ENCODE measurements at regions not wholly inside any gene's neighbourhood (a gene's known extent, or its start where the extent isn't known, plus 50 kb on each side); places are given as distances from the start of the nearest gene placed in this dataset.

DNA sequence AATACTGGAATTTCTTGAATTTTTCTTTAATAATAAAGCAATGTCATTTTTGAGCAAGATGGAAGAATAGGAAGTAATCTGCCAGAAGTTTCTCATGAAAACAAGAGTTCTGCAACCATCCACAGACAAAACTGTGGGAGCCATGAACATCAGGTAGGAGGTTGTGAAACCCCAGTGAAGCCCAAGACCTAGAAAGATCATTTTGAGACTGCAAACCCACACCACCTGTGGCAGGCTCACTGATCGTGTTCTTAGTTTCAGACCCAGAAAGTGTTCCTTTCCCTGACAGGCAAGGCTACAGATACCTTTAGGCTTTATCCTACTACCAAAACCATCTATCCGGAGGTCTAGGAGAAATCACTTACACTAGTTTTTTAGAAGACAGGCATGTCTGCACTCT lies 2189.8 kb upstream of the PCDH20 start:
- TF ChIP-seq GATA2 (IDR thresholded peaks at IDR 0.05; ENCODE audit: low read depth, low read length) (no peak), GATA3 (IDR thresholded peaks at IDR 0.05; ENCODE audit: low read depth, low read length) (no peak)

DNA sequence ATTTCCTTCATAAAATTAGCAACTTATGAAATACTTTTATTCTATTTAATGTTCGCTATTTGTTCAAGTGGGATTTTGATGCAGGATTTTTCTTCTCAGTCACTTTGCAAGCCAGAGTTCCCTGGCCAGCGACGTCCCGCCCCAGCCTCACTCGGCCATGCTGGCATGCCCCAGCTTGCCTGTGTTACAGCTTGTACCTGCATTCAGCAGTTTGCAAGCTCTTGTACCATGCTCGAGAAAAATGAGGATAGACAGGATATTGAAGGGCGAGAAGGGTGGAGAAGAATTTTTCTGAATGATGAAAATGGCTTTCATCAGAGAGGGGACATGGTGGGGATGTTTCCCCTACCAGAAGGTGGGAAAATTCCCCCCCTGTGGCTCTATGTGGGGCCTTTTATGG lies 2180.2 kb upstream of the PCDH20 start:
- TF ChIP-seq GATA3 (IDR thresholded peaks at IDR 0.05; ENCODE audit: low read depth, low read length) (no peak), GATA2 (IDR thresholded peaks at IDR 0.05; ENCODE audit: low read depth, low read length) (no peak)

DNA sequence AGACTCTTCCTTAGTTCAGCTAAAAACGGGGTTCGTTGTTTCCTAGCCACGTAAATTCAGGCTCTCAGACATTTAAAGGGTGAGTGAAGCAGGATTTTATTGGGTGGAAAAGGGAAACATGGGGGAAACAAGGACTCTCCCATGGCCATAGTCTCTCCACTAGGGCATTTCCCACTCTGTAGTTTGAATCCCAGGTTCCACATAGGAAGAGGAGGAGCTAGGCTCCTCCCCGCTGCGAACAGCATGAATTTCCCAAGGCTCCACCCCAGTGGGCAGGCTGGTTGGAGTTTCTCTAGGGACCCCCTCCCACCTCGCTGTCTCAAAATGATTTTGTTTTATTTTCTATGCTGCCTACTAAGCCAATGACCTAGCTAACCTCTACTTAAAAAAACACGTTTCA lies 2170.8 kb upstream of the PCDH20 start:
- TF ChIP-seq GATA2 (IDR thresholded peaks at IDR 0.05; ENCODE audit: low read depth, low read length) (no peak), GATA3 (IDR thresholded peaks at IDR 0.05; ENCODE audit: low read depth, low read length) (no peak)

DNA sequence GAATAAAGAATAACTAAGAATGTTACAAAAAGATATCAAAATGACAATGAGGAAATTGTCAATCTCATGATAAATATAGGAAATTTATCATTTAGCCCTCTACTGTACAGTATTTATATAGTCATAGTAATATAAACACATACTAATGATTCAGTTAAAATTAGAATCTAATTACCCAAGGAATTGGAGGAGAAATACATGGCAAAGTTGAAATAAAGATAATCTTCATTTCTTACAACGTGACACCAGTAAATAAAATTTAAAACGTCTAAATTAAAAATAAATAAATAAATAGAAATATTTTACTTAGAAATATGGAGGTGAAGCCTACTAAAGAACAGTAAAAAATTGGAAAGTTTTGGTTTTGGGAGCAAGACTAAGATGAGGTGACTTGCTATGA lies 2163.1 kb upstream of the PCDH20 start:
- TF ChIP-seq GATA2 (IDR thresholded peaks at IDR 0.05; ENCODE audit: low read depth, low read length) (no peak), GATA3 (IDR thresholded peaks at IDR 0.05; ENCODE audit: low read depth, low read length) (no peak)

DNA sequence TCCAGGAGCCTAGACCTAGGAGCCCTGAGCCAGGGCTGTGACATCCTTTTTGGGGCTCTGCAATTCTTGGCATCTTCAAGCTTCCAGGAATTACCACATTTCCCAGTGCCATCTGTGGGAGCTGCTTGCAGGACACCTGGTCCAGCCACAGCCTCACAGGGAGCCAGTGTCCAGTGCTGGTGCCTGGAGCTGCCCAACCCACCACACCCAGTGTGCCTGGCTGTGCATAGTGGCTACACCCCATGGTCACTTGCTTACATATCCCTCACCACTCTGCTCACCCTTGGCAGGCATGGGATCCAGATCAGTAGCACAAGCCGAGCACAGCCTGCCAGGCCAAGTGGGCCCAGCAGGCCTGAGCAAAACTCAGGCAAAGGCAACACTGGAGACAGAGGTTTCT lies 2151.4 kb upstream of the PCDH20 start:
- TF ChIP-seq GATA2 (IDR thresholded peaks at IDR 0.05; ENCODE audit: low read depth, low read length) (no peak), GATA3 (IDR thresholded peaks at IDR 0.05; ENCODE audit: low read depth, low read length) (no peak)

DNA sequence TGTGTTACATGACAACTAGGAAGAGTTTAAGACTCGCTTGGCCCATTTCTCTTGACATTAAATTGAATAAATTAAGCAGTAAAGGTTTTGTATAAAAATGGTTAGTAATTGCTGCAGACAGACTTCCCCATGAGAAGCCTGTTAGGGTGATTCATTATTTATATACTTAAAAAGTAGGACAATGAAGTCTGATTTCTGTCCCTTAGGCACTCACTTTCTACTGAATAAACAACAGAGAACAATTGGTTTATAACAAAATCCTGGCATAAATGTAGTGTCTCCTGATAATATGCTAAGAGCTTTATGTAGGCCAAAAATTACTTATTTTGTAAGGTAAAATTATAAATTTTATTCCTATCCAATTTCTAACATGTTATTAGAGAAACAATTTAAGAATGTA lies 2138.5 kb upstream of the PCDH20 start:
- no peak for TF ChIP-seq GATA2 (IDR thresholded peaks at IDR 0.05; ENCODE audit: low read depth, low read length)
- TF ChIP-seq GATA3 (IDR thresholded peaks at IDR 0.05; ENCODE audit: low read depth, low read length), result no peak

DNA sequence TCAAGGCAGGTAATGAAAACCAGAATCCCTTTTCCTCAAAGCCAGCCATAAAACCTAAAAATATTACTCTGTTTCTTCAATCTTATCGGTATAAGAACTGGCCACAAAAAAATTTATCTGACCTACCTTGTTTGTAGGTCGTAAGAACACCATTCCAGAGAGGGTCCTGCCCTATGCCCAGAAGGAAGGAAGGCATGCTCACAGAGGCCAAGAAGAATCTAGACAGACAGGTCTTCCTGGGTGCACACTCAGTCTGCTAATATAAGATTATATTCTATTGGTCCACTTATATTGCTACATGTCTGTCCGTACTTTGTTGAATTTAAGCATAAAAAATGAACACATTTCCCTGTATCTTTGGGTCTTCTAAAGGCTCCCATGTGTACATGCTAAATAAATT lies 2136.1 kb upstream of the PCDH20 start:
- TF ChIP-seq GATA3 (IDR thresholded peaks at IDR 0.05; ENCODE audit: low read depth, low read length) (no peak), GATA2 (IDR thresholded peaks at IDR 0.05; ENCODE audit: low read depth, low read length) (no peak)

- TF ChIP-seq GATA2 (IDR thresholded peaks at IDR 0.05; ENCODE audit: low read depth, low read length) (no peak), GATA3 (IDR thresholded peaks at IDR 0.05; ENCODE audit: low read depth, low read length) (no peak)
These were observed 2130.9 kb upstream of the PCDH20 start for GRCh38 chr13:63546524-63546923.

DNA sequence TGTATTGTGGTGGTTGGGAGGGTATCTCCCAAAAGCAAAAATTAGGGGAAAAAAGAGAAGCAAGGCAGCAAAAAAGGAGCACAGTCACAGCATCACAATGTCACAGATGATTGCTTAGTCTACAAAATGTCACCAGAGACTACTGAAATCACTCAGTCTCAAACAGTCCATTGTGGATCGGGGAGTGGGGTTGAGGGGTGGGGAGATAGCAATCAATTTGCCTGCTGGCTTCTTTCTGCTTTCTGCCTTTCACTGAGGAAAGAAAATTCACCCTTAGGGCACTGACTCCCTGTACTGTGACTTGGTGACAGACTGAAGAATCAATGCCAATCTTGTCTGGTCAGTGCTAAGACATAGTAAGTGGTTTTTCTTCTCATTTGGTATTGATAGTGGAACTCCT lies 2127.1 kb upstream of the PCDH20 start:
- TF ChIP-seq GATA3 (IDR thresholded peaks at IDR 0.05; ENCODE audit: low read depth, low read length), result no peak
- TF ChIP-seq GATA2 (IDR thresholded peaks at IDR 0.05; ENCODE audit: low read depth, low read length), result peak; percentile 18; the same call in 1 of the 2 replicates

DNA sequence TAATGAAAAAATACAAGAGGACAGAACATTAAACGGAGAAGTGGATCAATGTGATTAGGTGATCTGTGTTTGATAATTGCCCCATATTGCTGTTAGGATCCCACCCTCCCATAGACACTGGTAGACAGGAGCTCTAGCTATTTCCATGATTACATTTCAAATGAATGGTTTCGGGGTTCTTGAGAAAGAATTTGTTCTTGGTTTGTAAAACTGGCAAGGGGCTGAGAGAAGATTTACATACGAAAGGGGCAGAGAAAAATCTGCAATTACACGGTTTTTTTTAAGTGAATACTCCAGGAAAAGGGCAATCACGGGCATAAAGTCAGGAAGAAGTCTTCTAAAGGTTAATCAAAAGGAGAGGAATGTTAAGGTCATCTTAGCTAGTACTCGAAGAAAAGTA lies 2125.7 kb upstream of the PCDH20 start:
- no peak for TF ChIP-seq GATA2 (IDR thresholded peaks at IDR 0.05; ENCODE audit: low read depth, low read length)
- TF ChIP-seq GATA3 (IDR thresholded peaks at IDR 0.05; ENCODE audit: low read depth, low read length), result no peak

- TF ChIP-seq GATA2 (IDR thresholded peaks at IDR 0.05; ENCODE audit: low read depth, low read length), result no peak
- no peak for TF ChIP-seq GATA3 (IDR thresholded peaks at IDR 0.05; ENCODE audit: low read depth, low read length)
These were observed 2124.4 kb upstream of the PCDH20 start for GRCh38 chr13:63540061-63540460.

DNA sequence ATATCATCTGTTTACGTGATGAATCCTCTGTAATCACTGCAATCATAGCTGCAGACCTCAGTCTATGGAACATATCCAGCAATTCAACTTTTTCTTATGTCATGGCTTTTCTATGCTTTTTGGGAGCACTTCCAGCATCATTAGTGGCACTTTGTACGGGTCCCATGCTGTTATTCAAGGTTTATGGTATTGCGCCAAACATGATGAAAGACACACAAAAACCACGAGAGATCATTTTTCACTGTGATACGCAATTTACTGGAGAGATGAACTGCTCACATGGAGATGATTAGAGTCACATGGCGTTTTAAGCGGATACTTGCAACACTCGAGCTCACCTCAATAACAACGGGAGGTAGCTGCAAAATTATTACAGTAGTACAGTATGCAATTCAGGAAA lies 2101.7 kb upstream of the PCDH20 start:
- no peak for TF ChIP-seq GATA2 (IDR thresholded peaks at IDR 0.05; ENCODE audit: low read depth, low read length)
- TF ChIP-seq GATA3 (IDR thresholded peaks at IDR 0.05; ENCODE audit: low read depth, low read length), result no peak

DNA sequence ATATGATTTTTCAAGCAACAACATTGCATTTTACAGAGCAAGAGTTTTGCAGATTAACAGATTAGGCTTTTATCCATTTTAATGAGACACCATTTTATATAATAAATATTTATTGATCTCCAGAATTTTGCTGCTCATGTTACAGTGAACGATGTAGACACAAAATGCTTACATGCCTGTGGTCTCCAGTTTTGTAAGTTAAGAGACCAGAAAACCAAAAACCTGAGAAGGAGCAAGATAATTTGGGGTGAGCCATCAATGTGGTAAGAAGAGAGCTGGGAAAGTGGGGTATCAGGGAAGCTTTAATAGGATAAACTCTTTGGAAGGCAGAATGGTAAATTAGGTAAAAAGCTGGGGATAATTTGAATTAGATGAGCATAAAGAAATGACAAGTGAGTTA lies 2100.5 kb upstream of the PCDH20 start:
- TF ChIP-seq GATA3 (IDR thresholded peaks at IDR 0.05; ENCODE audit: low read depth, low read length), result no peak
- TF ChIP-seq GATA2 (IDR thresholded peaks at IDR 0.05; ENCODE audit: low read depth, low read length), result no peak

- TF ChIP-seq GATA3 (IDR thresholded peaks at IDR 0.05; ENCODE audit: low read depth, low read length) (no peak), GATA2 (IDR thresholded peaks at IDR 0.05; ENCODE audit: low read depth, low read length) (no peak)
These were observed 2099.2 kb upstream of the PCDH20 start for GRCh38 chr13:63514886-63515285.

DNA sequence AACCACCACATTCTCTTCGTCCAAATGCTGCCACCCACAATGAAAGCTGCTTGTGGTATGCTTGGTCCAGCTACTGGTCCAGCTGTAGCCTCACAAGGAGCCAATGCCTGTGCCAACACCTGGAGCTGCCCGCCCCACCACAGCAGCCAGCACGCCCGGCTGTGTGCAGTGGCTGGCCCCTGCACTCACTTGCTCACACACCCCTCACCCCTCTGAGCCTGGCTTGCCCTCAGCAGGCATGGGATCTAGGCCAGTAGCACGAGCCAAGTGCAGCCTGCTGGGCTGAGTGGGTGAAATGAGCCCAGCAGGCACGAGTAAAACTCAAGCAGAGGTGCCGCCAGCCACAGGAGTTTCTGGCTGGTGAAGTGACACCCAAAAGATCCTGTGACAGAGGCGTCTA lies 2096.4 kb upstream of the PCDH20 start:
- TF ChIP-seq GATA2 (IDR thresholded peaks at IDR 0.05; ENCODE audit: low read depth, low read length) (no peak), GATA3 (IDR thresholded peaks at IDR 0.05; ENCODE audit: low read depth, low read length) (no peak)

GRCh38 chr13:63501702-63502101 lies 2086.1 kb upstream of the PCDH20 start:
- no peak for TF ChIP-seq GATA2 (IDR thresholded peaks at IDR 0.05; ENCODE audit: low read depth, low read length)
- TF ChIP-seq GATA3 (IDR thresholded peaks at IDR 0.05; ENCODE audit: low read depth, low read length), result no peak
